Naive thymus-derived CD4-positive, alpha-beta T cell (primary cell): ENCODE measurements at regions not wholly inside any gene's neighbourhood (a gene's known extent, or its start where the extent isn't known, plus 50 kb on each side); places are given as distances from the start of the nearest gene placed in this dataset.

ENCODE experiments used
- ATAC-seq: fragments of 150-1000 bp; cut with Tn5 transposase; 2 replicates; pipeline ENCODE4 v1.10.0; 2021; ENCODE audit warnings: mild to moderate bottlenecking, moderate library complexity
- CTCF ChIA-PET: fragments of 350-600 bp; sonication (Branson Sonifier 250); formaldehyde crosslinking; loops from one replicate; lab custom pipeline; 2021; ENCODE audit warnings: antibody characterized with exemption; lab: Charles Lee
- POLR2A ChIA-PET: fragments of 350-600 bp; sonication (Branson Sonifier 250); formaldehyde crosslinking; loops from one replicate; lab custom pipeline; 2021; ENCODE audit warnings: antibody characterized with exemption, inconsistent platforms; lab: Charles Lee
- DNase-seq, 9 donors: peaks; one replicate each; pipeline versions ENCODE4 v3.0.0 to v3.0.0-alpha.2; 2020 to 2022; ENCODE audit warnings: mixed read lengths in 1 of 9
- H3K27ac ChIP-seq: one replicate; pipeline ENCODE4 v1.7.0; 2013; ENCODE audit warnings: mild to moderate bottlenecking, low read depth, low read length, moderate library complexity
- H3K27me3 ChIP-seq, 2 donors: one replicate each; pipeline ENCODE4 v1.7.0; 2013; ENCODE audit warnings: low read length in 2 of 2, mild to moderate bottlenecking in 2 of 2, moderate library complexity in 2 of 2; ENCODE audit not compliant: control insufficient read depth in 2 of 2, insufficient read depth in 2 of 2
- H3K36me3 ChIP-seq, 3 experiments: 1 replicate in 2 of 3; 2 replicates in 1 of 3; pipeline ENCODE4 v1.7.0; 2013; ENCODE audit warnings: low read length in 3 of 3, mild to moderate bottlenecking in 3 of 3, moderate library complexity in 1 of 3; ENCODE audit not compliant: insufficient read depth in 3 of 3, control insufficient read depth in 2 of 3
- H3K4me1 ChIP-seq, 2 donors: one replicate each; pipeline ENCODE4 v1.7.0; 2013; ENCODE audit warnings: low read length in 2 of 2, mild to moderate bottlenecking in 2 of 2, moderate library complexity in 1 of 2; ENCODE audit not compliant: control insufficient read depth in 2 of 2, insufficient read depth in 2 of 2
- H3K4me3 ChIP-seq: 2 replicates; pipeline ENCODE4 v1.7.0; 2013; ENCODE audit warnings: mild to moderate bottlenecking, low read length
- H3K9me3 ChIP-seq, 3 experiments: 1 replicate in 2 of 3; 2 replicates in 1 of 3; pipeline ENCODE4 v1.7.0; 2013; ENCODE audit warnings: low read length in 3 of 3; ENCODE audit not compliant: control insufficient read depth in 2 of 3
- H3K27ac Mint-ChIP-seq, 9 donors: one replicate each; pipeline ENCODE4 v1.8.0; 2020 to 2022; ENCODE audit warnings: mixed read lengths in 9 of 9, mild to moderate bottlenecking in 8 of 9, moderate library complexity in 5 of 9, inconsistent platforms in 2 of 9
- H3K27me3 Mint-ChIP-seq, 5 donors: one replicate each; pipeline ENCODE4 v1.8.0; 2021 to 2022; ENCODE audit warnings: mixed read lengths in 5 of 5, mild to moderate bottlenecking in 1 of 5
- H3K36me3 Mint-ChIP-seq, 5 donors: one replicate each; pipeline ENCODE4 v1.8.0; 2020 to 2022; ENCODE audit warnings: mixed read lengths in 5 of 5, mild to moderate bottlenecking in 3 of 5, inconsistent platforms in 1 of 5
- H3K4me1 Mint-ChIP-seq, 7 donors: one replicate each; pipeline ENCODE4 v1.8.0; 2020 to 2022; ENCODE audit warnings: mixed read lengths in 7 of 7, mild to moderate bottlenecking in 3 of 7, inconsistent platforms in 1 of 7
- H3K4me3 Mint-ChIP-seq, 10 donors: one replicate each; pipeline ENCODE4 v1.8.0; 2020 to 2022; ENCODE audit warnings: mild to moderate bottlenecking in 10 of 10, mixed read lengths in 10 of 10, moderate library complexity in 6 of 10, inconsistent platforms in 2 of 10
- H3K9me3 Mint-ChIP-seq, 11 donors: one replicate each; pipeline ENCODE4 v1.8.0; 2020 to 2022; ENCODE audit warnings: mixed read lengths in 11 of 11, mild to moderate bottlenecking in 4 of 11, inconsistent platforms in 1 of 11, moderate library complexity in 1 of 11
- intact Hi-C, 2 donors: fragments of 100-400 bp; cut with micrococcal nuclease; formaldehyde crosslinking; loops; one replicate each; pipeline ENCODE4 v1.15.1; 2023

DNA sequence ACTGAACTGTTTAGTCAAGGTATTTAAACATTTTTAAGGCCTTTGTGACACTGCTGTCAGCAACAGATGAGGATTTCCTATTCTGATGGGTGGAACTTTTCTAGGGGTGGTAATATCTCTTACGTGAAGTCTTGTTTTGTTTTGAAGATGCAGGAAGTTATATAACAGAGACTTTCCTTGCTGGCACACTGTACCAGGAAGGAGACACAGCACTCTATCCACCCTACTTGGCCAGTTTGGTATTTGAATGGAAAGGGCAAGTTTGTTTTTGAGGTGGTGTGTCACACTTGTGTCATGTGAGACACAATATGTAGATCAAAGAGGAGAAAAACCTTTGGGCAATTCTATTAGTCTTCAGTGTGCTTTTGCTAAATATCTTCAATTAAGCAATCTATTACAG, 51.6 kb upstream of the SRP54 start:
- DNase-seq (peak in 7 of 9 donors; percentile 69 to 89 (median 83)), ATAC-seq (peak; percentile 95)
- Histone ChIP-seq H3K27me3 (no peaks in the 10 kb centered on the region), H3K36me3 (no peaks in the 10 kb centered on the region), H3K4me1 (peaks cover 28 to 30% of the 10 kb centered on the region in 2 donors), H3K4me3 (peak overlapping the region; percentile 22), H3K27ac (peak overlapping the region; percentile 84), H3K9me3 (no peaks in the 10 kb centered on the region)
- peak overlapping the region; percentile 96 to 100 (median 98) for H3K27ac Mint-ChIP-seq
- peaks cover 0 to 13% (median 12%) of the 10 kb centered on the region in 5 donors for H3K36me3 Mint-ChIP-seq
- peak overlapping the region; percentile 31 to 87 (median 76) for H3K4me3 Mint-ChIP-seq
- peaks cover 15 to 44% (median 37%) of the 10 kb centered on the region in 7 donors for H3K4me1 Mint-ChIP-seq
- no peaks in the 10 kb centered on the region for H3K27me3 Mint-ChIP-seq
- POLR2A ChIA-PET = interaction anchor here (0.8 to 1.7 kb wide), 9 partner anchors 9 to 472 kb away, joined by 3 to 28 read pairs (median 6); partner anchors contain the start of genes BAZ1A, FAM177A1 and SRP54
- peaks cover 0 to 5% (median 0%) of the 10 kb centered on the region in 11 donors for H3K9me3 Mint-ChIP-seq
- intact Hi-C loops = loop anchor here (1.0 to 2.0 kb wide), 6 partner anchors 16 to 301 kb away; partner anchors contain the start of genes FAM177A1 (in 2 of the 2), PRORP (in 1 of the 2), SNX6 (in 1 of the 2) and SRP54 (in 1 of the 2)
- CTCF ChIA-PET = interaction anchor here (0.7 to 2.2 kb wide), 2 partner anchors 50 to 175 kb away, joined by 3 to 9 read pairs; no protein-coding TSS in a partner anchor

DNA sequence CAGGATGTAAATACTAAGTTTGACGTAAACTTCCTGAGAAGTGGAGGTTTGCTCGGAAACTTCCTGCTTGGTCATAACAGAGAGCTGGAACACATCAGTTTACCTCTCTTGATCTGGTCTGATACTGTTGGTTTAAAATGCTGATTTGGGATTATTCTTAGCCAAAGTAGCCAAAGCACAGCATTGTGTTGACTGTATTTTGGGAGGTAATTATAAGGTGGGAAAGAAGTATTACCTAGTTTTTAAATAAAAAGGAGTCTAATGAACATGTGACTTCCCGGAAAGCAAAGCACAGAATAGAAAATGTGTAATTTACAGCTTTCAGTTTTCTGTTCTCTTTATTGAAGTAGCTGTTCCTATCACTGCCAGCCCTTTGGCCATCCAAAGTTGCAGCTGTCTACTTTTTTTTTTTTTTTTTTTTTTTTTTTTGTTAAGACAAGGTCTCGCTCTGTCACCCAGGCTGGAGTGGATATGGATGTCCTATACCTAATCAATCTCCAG, 52.2 kb upstream of the SRP54 start:
- ATAC-seq (peak; percentile 66), DNase-seq (peak in 7 of 9 donors; percentile 67 to 81 (median 74))
- peaks cover 28 to 30% of the 10 kb centered on the region in 2 donors for H3K4me1 ChIP-seq
- Mint-ChIP-seq H3K4me1 (peaks cover 15 to 44% (median 37%) of the 10 kb centered on the region in 7 donors), H3K27ac (peak overlapping the region; percentile 96 to 100 (median 99)), H3K27me3 (no peaks in the 10 kb centered on the region), H3K4me3 (peak overlapping the region; percentile 43 to 87 (median 79)), H3K9me3 (peaks cover 0 to 5% (median 0%) of the 10 kb centered on the region in 11 donors), H3K36me3 (peaks cover 0 to 13% (median 12%) of the 10 kb centered on the region in 5 donors)
- ChIA-PET CTCF (interaction anchor here (0.6 to 2.2 kb wide), 5 partner anchors 12 to 174 kb away, joined by 3 to 9 read pairs (median 3); no protein-coding TSS in a partner anchor), POLR2A (interaction anchor here (0.7 to 1.7 kb wide), 12 partner anchors 8 to 473 kb away, joined by 3 to 28 read pairs (median 5); partner anchors contain the start of genes BAZ1A, FAM177A1 and SRP54)
- H3K27ac ChIP-seq = peak overlapping the region; percentile 84
- intact Hi-C loops = loop anchor here (1.0 to 2.0 kb wide), 7 partner anchors 16 to 300 kb away; partner anchors contain the start of genes FAM177A1 (in 2 of the 2), SRP54 (in 2 of the 2), PRORP (in 1 of the 2) and SNX6 (in 1 of the 2)
- peak overlapping the region; percentile 22 for H3K4me3 ChIP-seq
- H3K27me3 ChIP-seq = no peaks in the 10 kb centered on the region
- no peaks in the 10 kb centered on the region for H3K9me3 ChIP-seq
- H3K36me3 ChIP-seq = no peaks in the 10 kb centered on the region

GRCh38 chr14:34926552-34926951, 51.4 kb upstream of the BAZ1A start:
- ChIA-PET POLR2A (no interaction called here), CTCF (no interaction called here)
- Mint-ChIP-seq H3K27ac (peak overlapping the region in 7 of 9 donors; percentile 37 to 96 (median 60)), H3K4me3 (no peak overlapping the region), H3K36me3 (peaks cover 0 to 15% (median 10%) of the 10 kb centered on the region in 5 donors), H3K4me1 (peaks cover 16 to 35% (median 31%) of the 10 kb centered on the region in 7 donors), H3K27me3 (no peaks in the 10 kb centered on the region), H3K9me3 (no peaks in the 10 kb centered on the region)
- Histone ChIP-seq H3K4me3 (no peak overlapping the region), H3K27ac (no peak overlapping the region), H3K9me3 (no peaks in the 10 kb centered on the region), H3K27me3 (no peaks in the 10 kb centered on the region), H3K4me1 (peaks cover 25 to 26% of the 10 kb centered on the region in 2 donors), H3K36me3 (no peaks in the 10 kb centered on the region)
- DNase-seq (no peak), ATAC-seq (no peak)
- intact Hi-C loops = no loop called here
